HG03442 (cell line): ENCODE measurements at regions not wholly inside any gene's neighbourhood (a gene's known extent, or its start where the extent isn't known, plus 50 kb on each side); places are given as distances from the start of the nearest gene placed in this dataset.

Experiments
- ATAC-seq: cut with Tn5 transposase; IDR thresholded peaks from one replicate; pipeline ENCODE4 v1.9.1; 2021; ENCODE audit warnings: mild to moderate bottlenecking, moderate library complexity; ENCODE audit not compliant: unreplicated experiment

DNA sequence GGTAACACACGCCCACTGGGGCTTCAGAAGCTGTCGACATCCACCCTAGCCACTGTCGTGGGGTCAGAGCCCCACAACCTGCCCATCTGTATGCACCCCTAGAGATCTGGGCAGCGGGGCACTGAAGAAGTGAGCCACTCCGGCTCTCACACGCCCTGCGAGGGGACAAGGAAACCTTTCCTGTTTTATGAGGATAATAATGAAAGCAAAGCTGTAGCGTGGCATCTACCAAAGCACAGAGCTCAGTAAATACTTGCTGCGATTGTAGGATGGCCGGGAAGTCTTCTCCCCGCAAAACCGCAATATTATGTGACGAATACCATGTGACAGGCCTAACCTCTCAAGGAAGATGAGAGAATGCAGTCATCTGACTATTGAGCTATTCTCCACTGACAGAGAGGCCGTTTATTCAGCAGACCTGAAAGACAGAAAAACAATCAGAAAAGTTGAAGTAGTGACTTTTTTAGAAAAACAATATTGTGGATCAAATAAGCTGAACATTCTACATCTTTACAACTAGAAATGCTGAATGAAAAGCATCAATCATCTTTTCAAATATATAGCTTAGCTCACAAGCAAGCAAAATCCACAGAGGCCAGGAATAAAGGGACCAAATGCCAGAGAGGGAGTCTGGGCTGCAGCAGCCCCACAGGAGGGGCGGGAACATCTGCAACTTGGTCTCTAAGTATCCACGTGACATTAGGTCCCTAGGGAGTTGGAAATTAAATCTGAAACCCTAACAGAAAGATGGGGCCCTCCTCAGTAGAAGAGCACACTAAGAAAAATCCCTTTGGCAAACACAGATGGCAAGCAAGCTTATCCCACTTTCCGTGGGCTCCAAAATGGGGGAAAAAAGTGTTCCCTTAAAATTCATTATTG, 207.8 kb downstream of the TTLL2 start:
- no peak for ATAC-seq

DNA sequence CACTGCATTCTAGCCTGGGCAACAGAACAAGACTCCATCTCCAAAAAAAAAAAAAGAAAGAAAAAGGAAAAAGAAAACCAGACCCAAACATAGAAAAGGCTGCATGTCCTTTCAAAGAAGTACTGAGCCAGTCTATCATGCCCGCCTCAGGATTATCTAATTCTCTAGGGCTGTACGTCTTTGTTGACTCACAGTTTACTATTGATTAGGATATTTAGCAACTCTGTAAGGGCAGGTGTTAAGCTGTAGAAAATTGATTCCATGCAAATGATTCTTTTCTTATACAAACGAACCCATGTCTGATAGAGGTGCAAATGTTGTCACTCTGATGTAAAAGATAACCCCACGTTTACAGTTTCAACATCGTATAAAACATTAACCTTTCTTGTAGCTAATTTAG, 209.0 kb downstream of the TTLL2 start:
- ATAC-seq = no peak

DNA sequence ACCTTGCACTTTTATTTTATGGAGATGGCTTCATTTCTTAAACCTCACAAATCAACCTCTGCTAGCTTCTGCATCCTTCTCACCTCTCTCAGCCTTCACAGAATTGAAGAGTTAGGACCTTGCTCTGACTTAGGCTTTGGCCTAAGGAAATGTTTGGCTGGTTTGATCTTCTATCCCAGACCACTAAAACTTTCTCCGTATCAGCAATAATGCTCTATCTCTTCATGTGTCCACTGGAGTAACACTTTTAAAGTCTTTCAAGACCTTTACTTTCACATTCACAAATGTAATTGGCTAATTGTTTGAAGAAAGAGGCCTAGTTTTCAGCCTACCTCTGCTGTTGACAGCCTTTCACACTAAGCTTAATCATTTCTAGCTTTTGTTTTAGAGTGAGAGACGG, 212.9 kb downstream of the TTLL2 start:
- no peak for ATAC-seq

DNA sequence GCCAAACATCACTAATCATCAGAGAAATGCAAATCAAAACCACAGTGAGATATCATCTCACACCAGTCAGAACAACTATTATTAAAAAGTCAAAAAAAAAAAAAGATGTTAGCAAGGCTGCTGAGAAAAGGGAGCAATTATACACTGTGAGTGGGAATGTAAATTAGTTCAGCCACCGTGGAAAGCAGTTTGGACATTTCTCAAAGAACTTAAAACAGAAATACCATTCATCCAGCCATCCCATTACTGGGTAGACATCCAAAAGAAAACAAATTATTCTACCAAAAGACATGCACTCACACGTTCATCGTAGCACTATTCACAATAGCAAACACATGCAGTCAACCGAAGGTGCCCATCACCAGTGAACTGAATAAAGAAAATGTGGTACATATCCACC, 213.9 kb downstream of the TTLL2 start:
- no peak for ATAC-seq

DNA sequence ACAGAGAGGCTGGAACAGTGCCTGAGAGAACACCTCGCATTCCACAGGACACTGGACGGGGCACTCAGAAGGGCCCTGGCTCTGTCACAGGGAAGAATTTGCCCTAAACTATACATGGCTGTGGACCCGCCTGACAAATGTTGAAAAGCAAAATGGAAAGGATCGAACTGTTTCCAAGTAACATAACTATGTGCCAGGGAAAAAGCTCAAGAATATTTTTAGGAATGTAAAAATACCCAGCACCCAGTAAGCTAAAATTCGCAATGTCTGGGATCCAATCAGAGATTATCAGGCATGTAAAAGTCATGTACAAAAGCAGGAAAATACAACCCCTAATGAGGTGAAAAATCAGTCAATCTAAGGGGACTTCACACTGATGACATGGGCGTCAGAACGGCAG, 215.9 kb downstream of the TTLL2 start:
- no peak for ATAC-seq

DNA sequence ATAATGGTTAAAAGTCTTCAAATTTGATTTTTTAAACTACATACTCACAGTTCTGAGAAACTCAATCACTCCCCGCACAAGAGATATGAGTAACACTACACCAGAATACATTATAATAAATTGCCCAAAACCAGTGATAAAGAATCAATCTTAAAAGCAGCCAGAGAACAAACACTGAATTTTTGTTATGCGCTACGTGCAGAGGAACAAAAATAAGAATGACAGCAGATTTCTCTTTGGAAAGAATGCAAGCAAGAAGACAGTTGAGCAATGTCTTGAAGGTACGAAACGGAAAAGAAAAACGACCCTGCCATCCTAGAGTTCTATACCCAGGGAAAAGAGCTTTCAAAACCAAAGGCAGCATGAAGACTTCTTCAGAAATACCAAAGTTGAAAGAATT, 216.7 kb downstream of the TTLL2 start:
- no peak for ATAC-seq

DNA sequence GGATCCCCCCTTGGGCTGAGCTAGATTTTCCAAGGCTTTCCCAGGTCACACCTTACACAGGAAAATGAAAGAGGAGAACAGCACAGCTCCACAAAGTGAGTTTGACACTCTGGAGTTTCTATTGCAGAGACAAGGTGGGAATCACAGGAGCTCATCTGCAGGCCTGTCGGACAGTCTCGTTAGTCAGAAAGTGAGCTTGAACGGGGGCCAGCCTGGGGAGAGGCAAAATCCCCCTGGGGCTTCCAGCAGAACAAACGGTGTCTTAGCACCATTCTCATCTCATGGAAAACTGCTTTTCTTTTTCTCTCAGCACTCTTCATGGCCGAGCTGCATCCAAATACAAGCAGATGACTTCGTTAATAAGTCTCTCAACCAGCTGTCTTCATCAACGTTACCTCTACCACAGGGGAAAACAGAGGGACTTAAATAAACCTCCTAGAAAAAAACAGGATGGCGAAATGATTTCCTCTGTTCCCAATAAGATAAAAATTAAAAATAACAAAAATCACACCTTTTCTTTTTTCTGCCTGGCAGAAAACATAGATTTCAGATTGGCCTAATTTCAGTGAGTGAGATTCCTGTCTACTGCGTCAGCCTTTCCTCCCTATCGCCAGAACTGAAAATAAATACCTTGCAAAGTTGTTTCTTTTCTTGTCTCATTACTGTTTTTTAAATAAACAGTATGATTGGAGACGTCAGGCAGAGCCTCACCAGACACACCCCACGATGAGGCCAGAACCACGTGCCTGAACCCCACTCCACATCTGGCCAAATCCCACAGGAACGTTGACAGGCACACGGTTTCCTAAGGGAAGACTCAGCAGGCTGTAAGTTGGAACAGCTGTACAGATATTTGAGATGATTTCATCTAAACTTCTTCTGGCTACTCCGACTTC, 219.0 kb downstream of the TTLL2 start:
- no peak for ATAC-seq

DNA sequence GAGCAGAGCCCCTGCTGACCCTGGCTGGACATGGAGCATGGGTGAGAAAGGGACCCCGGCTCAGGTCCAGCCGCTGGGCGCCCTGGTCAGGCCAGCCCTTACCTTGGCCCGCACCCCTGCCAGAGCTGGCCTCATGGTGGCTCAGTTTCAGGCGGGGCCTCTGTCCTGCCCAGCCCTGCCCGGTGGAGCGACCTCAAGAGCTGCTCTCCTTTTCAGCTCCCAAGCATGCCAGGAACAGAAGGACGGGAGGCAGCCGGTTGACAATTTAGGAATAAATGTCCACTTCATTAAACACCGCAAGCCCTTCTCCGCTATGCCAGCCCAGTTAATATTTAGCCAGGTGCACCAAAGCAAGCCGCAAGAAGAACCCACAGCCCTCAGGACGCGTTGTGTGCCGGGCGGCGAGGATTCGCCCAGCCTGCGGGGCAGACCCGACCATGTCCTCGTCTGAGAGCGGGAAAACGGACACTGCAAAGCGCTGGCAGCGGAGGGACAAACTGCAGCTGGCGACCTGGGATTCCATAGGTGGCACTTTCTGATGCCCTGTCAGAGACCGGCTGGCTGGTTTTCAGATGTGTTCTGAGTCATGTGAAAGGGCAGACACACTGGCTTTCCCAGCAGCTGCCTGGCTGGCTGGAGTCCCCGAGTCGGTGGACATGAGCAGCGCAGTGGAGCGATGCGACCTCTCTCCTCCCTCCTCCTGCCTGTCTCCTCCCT, 221.9 kb downstream of the TTLL2 start:
- ATAC-seq = no peak

DNA sequence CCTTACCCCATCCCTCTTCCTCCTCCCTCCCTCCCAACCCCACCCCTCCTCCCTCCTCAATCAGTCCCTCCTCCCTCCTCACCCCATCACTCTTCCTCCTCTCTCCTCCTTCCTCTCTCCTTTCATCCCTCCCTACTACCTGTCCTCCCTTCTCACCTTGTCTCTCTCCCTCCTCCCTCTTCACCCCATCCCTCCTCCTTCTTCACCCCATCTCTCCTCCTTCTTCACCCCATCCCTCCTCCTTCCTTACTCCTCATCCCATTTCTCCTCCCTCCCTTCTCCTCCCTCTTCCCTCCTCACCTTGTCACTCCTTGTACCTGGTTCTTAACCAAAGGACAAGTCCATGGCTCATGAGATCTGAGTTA, 222.4 kb downstream of the TTLL2 start:
- ATAC-seq = no peak

DNA sequence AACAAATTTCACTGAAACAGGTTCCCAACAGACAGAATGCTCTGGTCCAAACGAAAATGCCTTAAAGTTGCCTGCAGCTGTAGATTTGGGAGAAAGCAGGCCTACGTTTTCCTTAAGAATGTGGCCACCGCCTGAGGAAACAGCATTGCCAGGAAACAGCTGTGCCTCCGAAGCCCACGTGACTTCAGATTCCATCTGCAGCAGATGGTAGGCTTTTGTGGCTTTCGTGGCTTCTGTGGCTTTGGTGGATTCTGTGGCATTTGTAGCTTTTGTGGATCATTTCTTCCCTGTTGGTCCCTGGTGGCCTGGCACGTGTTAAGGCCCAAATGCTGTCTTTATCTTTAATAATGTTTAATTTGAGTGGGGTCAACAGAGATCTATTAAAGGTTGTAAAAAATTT, 222.9 kb downstream of the TTLL2 start:
- ATAC-seq = no peak

DNA sequence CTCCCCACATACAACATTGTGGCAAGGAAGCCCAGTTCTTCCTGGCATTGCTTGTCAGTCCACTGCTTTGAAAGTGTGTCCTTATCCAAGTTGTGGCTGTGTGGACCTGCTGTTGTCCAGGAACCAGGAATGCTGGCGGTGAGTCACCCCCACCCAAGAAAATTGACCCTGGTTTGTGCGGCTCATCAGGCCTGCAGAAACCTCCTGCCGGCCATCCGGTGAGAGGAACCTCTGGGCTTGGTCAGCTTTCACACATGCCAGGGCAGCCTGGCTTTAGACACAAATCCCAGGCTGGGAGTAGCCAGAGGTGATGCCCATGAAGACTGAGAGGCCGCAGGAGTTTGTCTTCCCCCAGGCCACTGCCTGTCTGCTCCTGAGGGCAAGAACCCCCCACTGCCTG, 223.6 kb downstream of the TTLL2 start:
- ATAC-seq = no peak

DNA sequence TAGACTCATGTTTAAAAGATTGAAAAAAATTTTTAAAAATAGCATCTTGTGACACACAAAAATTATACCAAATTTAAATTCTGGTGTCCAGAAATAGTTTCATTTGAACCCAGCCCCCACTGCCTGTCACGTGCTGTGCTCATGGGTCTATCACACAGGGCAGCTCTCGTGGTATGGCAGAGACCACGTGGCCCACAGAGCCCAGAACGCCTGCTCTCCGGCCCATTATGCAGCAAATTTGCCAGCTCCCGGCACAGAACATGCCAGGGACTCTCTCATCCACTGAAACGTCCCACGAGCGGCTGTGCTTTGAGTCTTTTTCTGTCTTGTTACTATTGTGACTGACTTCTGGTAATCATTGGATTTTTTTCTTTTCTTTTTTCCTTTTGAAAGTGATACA, 224.3 kb downstream of the TTLL2 start:
- no peak for ATAC-seq

DNA sequence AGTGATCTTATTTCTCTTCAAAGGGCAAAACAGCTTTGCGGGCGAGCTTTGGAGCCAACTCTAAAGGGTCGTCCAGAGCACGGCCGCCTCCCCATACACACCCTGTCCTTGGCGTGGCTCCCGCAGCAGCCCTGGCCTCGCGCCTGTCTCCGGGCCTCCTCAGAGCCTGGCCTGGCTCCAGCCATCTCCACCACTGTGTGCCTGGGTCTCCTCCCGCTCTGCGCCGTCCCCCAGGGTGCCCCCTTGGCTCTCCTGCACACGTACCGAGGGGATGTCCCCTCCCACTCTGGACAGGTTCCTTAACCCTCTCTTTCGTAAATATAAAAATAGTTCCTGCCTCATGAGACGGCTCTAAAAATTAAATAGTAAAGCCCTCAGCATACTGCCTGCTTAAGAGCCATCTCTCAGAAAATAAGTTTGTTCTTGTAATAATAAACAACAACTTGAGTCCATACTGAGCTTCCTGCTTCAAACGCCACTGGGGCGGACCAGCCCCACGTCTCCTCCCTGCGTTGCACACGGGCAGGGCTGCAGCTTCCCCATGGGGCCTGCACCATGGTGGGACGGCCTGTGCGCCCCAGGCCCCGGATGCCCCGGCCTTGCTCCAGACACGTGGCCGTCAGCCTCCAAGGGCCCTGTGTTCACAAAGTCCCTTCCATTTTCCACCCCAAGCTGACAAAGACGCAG, 226.2 kb downstream of the TTLL2 start:
- ATAC-seq = no peak

DNA sequence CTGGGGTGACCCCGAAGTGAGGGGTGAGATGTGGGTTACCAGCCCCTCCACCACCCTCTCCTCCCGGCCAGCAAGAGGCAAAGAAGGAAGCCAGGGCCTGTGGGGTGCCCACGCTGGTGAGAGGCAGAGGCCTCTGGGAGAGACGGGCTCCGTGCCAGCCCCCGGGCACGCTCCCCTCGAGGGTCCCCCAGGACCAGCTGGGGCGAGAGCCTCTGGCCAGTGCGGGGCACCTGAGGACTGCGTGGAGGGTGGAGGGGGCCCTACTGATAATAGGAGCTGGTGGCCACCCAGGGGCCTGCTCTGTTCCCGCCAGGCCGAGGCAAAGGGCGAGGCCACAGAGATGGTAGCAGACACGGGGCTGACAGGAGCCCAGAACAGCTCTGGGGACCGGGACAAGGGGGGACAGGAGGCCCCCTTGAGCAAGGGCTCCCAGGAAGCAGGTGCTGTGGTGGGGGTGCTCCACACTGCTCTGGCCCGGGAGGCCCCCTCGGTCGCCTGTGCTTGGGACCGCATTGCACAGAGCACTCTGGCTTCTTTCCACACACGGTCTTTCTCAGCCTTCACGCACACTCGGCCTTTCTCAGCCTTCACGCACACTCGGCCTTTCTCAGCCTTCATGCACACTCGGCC, 226.9 kb downstream of the TTLL2 start:
- no peak for ATAC-seq

DNA sequence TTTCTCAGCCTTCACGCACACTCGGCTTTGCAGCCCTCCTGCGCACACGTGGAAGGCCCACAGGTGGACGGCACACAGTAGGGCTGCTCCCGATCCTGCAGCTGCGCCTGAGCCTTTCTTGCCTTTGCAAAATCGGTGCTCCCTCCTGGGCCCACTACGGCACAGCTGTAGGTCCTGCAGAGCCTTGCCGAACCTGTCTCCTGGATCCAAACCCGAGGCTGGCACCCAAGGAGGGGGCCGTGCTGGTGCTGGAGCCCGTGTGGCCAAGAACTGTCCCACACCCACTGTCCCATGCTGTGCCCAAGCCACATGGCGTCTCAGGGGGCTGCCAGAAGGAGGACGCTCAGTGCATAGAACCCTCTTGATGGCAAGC, 227.4 kb downstream of the TTLL2 start:
- no peak for ATAC-seq

DNA sequence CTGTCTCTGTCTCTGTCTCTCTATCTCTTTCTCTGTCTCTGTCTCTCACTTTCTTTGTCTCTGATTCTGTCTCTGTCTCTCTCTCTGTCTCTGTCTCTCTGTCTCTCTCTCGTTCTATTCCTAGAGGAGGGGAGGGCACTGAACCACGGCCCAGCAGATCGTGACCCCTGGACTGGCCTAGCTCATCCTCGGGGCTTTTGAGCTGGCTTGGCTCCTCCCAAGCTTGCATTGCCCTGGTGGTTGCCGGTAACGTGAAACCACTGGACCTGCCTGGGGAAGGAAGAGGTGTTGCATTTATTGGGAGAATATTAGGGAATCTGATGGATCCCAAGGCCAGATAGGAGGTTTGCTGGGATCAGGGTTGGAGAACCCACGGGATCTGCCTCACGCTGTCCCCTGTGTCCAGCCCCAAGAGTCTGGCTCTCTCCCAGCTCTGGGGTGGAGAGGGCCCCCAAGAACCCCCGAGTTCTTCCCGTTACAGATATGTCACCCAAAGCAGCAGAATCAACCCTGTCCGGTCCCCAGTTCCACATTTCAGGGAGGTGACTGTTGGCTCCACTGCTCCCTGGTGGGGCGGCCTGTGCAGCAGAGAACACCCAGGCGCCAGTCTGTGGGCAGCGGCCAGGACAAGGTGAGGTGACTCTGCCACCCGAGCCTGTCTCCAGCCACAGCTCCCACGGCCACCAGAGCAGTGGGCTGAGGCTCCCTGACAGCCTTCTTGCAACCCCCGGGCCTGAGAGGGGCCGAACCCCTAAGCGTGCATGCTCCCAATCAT, 228.3 kb downstream of the TTLL2 start:
- no peak for ATAC-seq

DNA sequence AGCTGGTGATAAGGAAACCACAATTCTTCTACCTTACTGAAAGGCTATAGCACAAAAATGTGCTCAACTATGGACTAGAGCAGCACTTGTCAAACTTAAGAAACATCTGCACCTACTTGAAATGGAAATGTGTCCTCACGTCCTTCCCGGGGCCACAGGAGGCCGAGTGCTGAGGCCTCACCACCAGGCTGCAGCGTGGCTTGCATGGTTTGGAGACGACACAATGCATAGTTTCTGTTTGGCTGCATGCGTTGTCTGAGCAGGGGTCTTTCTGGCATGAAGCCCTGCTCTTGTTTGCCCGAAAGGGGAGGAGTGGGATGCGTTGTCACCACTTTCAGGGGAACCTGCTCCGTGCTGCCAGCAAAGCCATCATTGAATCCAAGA, 228.8 kb downstream of the TTLL2 start:
- no peak for ATAC-seq

DNA sequence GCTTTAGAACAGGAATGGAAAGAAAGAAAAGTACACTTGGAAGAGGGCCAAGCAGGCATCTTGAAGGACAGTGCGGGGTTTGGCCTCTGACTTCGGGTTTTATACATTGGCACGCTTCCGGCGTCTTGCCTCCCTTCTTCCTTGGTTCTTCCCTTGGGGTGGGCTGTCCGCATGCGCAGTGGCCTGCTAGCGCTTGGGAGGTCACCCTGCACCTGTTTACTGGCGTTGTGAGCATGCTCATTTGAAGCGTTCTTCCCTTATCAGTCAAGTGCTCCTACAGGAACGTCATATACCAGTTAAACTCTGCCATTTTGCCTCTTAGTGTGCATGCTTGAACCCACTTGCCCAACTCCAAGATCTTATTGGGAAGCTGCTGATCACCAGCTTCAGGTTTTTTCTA, 230.0 kb downstream of the TTLL2 start:
- ATAC-seq = no peak

DNA sequence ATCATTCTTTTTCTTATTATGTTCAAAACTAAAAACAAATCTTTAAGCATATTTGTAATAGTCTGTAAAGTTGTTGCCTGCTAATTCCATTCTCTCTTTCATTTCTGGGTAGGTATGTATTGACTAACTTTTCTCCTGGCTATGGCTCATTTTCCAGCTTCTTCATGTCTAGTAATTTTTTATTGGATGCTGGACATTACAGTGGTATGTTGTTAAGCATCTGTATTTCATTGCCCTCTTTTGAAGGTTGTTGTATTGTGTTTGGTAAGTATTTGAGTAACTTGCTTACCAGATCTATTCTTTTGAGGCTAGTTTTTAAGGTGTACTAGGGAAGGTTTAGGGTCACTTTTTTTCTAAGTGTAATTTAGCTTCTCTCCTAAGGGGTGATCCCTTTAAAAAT, 230.9 kb downstream of the TTLL2 start:
- no peak for ATAC-seq

DNA sequence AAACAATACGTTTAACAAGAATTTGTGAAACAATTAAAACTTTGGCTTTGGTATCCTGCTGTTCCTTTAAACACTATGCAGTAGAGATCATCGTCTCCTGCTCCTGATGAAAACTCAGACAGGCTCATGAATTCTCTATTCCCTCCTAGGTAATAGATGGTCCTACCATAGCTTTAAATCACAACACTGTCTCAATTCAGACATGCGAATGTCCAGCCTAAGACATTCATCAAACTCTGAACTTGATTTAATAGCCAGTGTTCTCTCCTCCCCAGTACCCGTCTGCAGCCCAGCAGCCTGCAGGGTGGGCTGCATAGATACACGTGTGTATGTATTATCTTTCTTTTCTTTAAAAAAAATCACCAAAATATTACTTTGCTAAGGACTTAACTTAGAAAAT, 232.8 kb downstream of the TTLL2 start:
- no peak for ATAC-seq
